Caki2 (cell line): ENCODE measurements at regions not wholly inside any gene's neighbourhood (a gene's known extent, or its start where the extent isn't known, plus 50 kb on each side); places are given as distances from the start of the nearest gene placed in this dataset.
A peak's percentile ranks its signal among the peaks of the same experiment; 100 is the strongest.

Experiments
- DNase-seq: peaks from one replicate; pipeline ENCODE4 v3.0.0-alpha.2; 2015; ENCODE audit warnings: low read depth
- in situ Hi-C: cut with HindIII; loops from 2 replicates; pipeline ENCODE4 v1.10.0; 2016; ENCODE audit warnings: low sequenced_read_pairs, low pct_unique_long_range_greater_than_20kb, mixed read lengths

GRCh38 chr10:111993872-111994426, 189.6 kb downstream of the GPAM start:
- in situ Hi-C loops = no loop called here
- no peak for DNase-seq

GRCh38 chr10:111996103-111996502, 187.5 kb downstream of the GPAM start:
- peak; percentile 10 for DNase-seq

DNA sequence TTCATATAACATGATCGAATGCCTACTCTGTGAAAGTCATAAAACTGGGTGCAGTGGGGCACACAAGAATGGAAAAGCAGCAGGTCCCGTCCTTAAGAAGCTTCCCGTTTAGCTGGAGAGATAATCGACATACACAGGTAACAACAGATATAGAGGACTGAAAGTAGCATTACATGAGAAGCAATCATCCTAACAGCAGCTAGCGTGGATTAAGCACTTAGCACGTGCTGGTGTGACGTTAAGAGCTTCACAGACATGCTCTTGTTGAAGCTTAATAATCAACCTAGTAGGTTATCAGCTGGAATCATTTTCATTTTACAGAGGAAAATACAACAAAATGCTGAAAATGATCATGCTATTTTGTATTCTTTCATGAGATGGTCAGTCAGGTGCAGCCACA, 184.8 kb downstream of the GPAM start:
- in situ Hi-C loops = no loop called here
- no peak for DNase-seq

More at GRCh38 chr10:111996103-111996502, 187.5 kb downstream of the GPAM start:
- in situ Hi-C loops = no loop called here

GRCh38 chr10:111999205-111999914, 184.2 kb downstream of the GPAM start:
- no peak for DNase-seq
- in situ Hi-C loops = no loop called here

- DNase-seq = no peak
- in situ Hi-C loops = no loop called here
Measured at GRCh38 chr10:111999915-112000302, 183.7 kb downstream of the GPAM start.

DNA sequence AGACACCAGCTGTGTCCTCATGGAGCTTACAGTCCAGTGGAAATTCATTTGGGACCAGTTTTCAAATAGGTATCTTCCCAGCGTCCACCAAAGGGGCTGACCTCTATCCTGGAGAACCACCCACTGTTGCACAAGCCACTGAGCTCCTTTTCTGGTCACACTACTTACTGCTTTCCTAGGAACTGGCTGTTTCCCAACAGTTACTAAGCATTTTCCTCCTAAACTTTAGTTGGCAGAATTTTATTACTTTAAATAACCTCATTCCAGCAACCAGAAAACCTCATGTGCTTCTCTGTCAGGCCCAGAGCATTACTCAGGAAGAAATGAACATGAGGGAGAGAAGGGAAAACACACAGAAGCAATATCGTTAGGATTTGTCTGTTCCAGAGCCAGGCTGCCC, 183.1 kb downstream of the GPAM start:
- in situ Hi-C loops = no loop called here
- DNase-seq = no peak

DNA sequence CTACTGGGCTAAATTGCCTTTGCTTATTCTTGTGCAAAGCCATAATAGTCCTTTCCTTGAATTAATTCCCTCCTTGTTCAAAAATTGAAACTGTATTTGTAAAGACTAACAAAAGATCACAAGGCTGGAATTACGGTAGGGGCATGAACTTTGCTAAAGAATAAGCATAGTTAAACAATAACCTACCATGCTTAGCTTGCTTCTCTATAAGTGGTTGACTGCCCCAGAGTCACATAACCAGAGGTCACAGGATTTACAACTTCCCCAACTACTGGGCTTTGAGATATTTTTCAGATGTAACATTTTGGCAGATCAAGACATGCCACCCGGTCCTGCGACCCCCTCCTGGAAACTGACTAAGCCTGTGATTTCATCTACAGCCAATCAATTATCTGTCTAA, 181.4 kb downstream of the GPAM start:
- in situ Hi-C loops = no loop called here
- DNase-seq = peak; percentile 38

- DNase-seq = no peak
- in situ Hi-C loops = no loop called here
Measured at GRCh38 chr10:112004075-112004474, 179.5 kb downstream of the GPAM start.

DNA sequence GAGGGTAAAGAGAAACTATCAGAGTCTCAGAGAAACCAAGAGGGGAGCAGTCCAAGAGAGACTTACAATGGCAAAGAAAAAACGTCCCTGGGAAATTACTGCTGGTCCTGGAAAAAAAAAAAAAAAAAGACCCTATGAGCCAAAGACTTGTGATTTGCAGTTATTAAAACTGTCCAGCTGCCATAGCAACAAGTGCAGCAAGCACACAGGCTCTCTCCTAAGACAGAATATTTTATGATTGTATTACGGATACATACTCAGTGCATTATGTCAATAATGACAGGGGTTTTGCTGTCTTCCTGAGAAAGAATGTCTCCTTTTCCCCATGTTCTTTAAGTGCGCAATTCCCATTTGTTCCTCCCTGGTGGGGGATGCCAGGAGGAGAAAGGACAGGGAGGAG, 178.5 kb downstream of the GPAM start:
- in situ Hi-C loops = no loop called here
- no peak for DNase-seq

DNA sequence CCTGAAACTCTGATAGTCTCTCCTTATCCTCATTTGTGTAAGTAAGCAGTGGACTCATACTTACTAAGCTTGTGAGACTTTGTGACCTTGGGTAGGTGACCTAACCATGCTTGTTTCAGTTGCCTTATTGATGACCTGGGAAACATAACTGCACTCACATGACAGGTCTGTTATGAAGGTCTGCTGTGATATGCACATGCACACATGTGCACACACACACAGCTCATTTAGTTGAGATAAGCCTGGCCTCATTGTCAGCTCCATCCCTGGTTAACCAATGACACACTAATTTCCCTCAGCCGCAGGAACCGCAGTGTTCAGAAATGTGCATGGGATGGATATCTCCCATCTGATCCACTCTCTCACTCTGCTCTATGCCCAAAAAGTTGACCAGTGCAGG, 177.2 kb downstream of the GPAM start:
- no peak for DNase-seq
- in situ Hi-C loops = no loop called here

- DNase-seq = no peak
- in situ Hi-C loops = no loop called here
Measured at GRCh38 chr10:112006831-112007230, 176.7 kb downstream of the GPAM start.

GRCh38 chr10:112022196-112022595, 161.4 kb downstream of the GPAM start:
- in situ Hi-C loops = no loop called here
- no peak for DNase-seq

GRCh38 chr10:112024079-112024478, 159.5 kb downstream of the GPAM start:
- in situ Hi-C loops = no loop called here
- DNase-seq = no peak

DNA sequence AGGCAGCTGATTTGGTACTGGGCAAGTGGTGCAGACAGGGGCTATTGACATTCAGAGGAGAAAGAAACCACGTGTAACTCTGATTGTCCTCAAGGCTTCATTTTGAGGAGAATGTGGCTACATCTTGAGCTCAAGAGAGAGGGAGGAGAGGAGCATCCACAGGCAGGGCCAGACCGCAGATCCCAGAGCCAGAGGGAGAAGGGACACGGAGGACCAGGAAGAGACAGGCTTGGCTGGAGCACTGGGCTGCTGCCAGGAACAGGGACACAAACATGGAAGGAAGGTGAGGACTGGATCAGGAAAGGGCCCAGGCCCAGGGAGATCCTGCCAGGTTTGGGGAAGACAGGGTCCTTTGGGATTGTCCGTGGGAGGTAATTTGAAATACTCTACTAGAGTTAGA, 158.3 kb downstream of the GPAM start:
- no peak for DNase-seq
- in situ Hi-C loops = no loop called here

DNA sequence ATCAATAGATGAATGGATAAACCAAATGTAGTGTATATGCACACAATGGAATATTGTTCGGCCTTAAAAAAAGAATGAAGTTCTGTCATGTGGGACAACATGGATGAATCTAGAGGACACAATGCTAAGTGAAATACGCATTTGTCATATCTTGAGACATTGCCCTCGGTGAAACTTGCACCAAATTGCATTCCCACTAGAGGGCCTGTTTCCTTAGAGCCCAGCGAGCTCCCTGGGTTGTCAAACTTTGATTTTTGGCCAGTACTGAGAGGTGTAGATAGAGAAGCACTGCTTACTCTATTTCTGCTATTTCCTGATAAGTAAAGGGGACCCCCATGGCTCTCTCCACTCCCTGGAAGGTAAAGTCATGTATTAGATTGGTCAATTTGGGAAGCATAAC, 157.1 kb downstream of the GPAM start:
- in situ Hi-C loops = no loop called here
- no peak for DNase-seq

GRCh38 chr10:112027731-112028280, 155.8 kb downstream of the GPAM start:
- no peak for DNase-seq
- in situ Hi-C loops = no loop called here

- in situ Hi-C loops = no loop called here
- DNase-seq = no peak
Measured at GRCh38 chr10:112030431-112030830, 153.1 kb downstream of the GPAM start.

DNA sequence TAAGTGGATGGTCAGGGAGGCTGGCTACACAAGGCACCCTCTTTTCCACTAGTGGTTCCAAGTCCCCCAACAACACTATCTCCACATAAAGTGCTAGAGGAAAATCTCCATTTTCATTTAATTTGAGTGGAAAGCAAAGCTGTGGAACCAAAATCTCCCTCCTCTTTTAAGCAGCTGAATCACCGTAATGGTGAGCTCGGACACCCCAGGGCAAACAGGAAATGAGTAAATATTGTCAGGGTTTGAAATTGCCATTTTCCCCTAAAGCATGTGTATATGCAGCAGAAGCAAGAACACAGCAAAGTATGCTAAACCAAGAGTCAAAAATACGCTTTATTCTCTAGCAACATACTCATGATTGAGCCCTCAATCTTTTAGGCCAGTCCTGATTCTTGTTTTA, 143.7 kb downstream of the GPAM start:
- in situ Hi-C loops = no loop called here
- no peak for DNase-seq

- no peak for DNase-seq
- in situ Hi-C loops = no loop called here
Measured at GRCh38 chr10:112040696-112041095, 142.9 kb downstream of the GPAM start.

- in situ Hi-C loops = no loop called here
Measured at GRCh38 chr10:112045938-112046337, 137.6 kb downstream of the GPAM start.

More at GRCh38 chr10:112045938-112046337, 137.6 kb downstream of the GPAM start:
- no peak for DNase-seq
